HCT116 (cell line): ENCODE measurements at regions not wholly inside any gene's neighbourhood (a gene's known extent, or its start where the extent isn't known, plus 50 kb on each side); places are given as distances from the start of the nearest gene placed in this dataset.

Source experiments
- ATAC-seq: fragments of 200-7000 bp; cut with Tn5 transposase; 2 replicates; pipeline ENCODE4 v1.9.1; 2020; ENCODE audit warnings: mild to moderate bottlenecking, moderate library complexity
- BruUV-seq: library from RNA; stranded (reverse); fragments of 400-500 nt; replicated peaks from 2 replicates; lab custom pipeline; 2021; lab: Mats Ljungman, UMichigan
- CTCF ChIA-PET: fragments of 300-600 bp; sonication (Branson Sonifier 250); formaldehyde crosslinking; loops from one replicate; lab custom pipeline; 2021; ENCODE audit warnings: antibody characterized with exemption; lab: Charles Lee
- POLR2A ChIA-PET: fragments of 300-600, 350-600 bp; sonication (Branson Sonifier 250); formaldehyde crosslinking; loops from one replicate; lab custom pipeline; 2021; ENCODE audit warnings: antibody characterized with exemption; lab: Charles Lee
- RAD21 ChIA-PET, 2 experiments: fragments of 300-600 bp; sonication (Branson Sonifier 250); formaldehyde crosslinking; loops; one replicate each; lab custom pipeline; 2023; ENCODE audit warnings: low total read pairs in 2 of 2; ENCODE audit not compliant: uncharacterized antibody in 2 of 2, unreplicated experiment in 2 of 2, low non-redundant PET in 1 of 2; lab: Charles Lee
- DNase-seq: peaks from one replicate; pipeline ENCODE4 v3.0.0-alpha.2; 2010; ENCODE audit warnings: low read depth, low spot score
- H2AFZ ChIP-seq: fragments of 200-600 bp; shearing (Covaris generic), sonication (generic); 2 replicates; pipeline ENCODE4 v1.6.1; 2017; ENCODE audit warnings: low read depth, mixed run types, mixed read lengths, antibody characterized with exemption, low read length; ENCODE audit not compliant: poor library complexity, severe bottlenecking
- H3K27ac ChIP-seq: 2 replicates; pipeline ENCODE4 v1.5.1; 2012; ENCODE audit warnings: low read depth, low read length
- H3K27me3 ChIP-seq: fragments of 200-600 bp; sonication (generic); 2 replicates; pipeline ENCODE4 v1.6.1; 2016; ENCODE audit warnings: mixed run types, low read length, mixed read lengths; ENCODE audit not compliant: insufficient read depth
- H3K36me3 ChIP-seq, 2 experiments: fragments of 200-500 bp in 1 of 2; fragments of 200-600 bp in 1 of 2; sonication (Bioruptor generic) in 1 of 2; sonication (generic) in 1 of 2; 2 replicates each; pipeline versions ENCODE4 v1.5.1 to v1.6.1; 2014 to 2016; ENCODE audit warnings: low read length in 2 of 2, inconsistent platforms in 1 of 2, mixed read lengths in 1 of 2, mixed run types in 1 of 2; ENCODE audit not compliant: insufficient read depth in 2 of 2, control insufficient read depth in 1 of 2
- H3K4me1 ChIP-seq, 2 experiments: fragments of 200-600 bp in 1 of 2; sonication (generic) in 1 of 2; 2 replicates each; pipeline versions ENCODE4 v1.5.1 to v1.6.1; 2012 to 2017; ENCODE audit warnings: low read length in 2 of 2, inconsistent platforms in 1 of 2, mild to moderate bottlenecking in 1 of 2, mixed read lengths in 1 of 2, mixed run types in 1 of 2, moderate library complexity in 1 of 2; ENCODE audit not compliant: insufficient read depth in 2 of 2, control insufficient read depth in 1 of 2
- H3K4me2 ChIP-seq: fragments of 200-600 bp; sonication (generic); 2 replicates; pipeline ENCODE4 v1.6.1; 2017; ENCODE audit warnings: mixed run types, low read length, mixed read lengths
- H3K4me3 ChIP-seq, 2 experiments: fragments of 200-600 bp in 1 of 2; sonication (generic) in 1 of 2; replicated peaks in 1 of 2; 2 replicates each; pipeline ENCODE4 v1.5.1; 2011 to 2016; ENCODE audit warnings: low read length in 2 of 2, control low read depth in 1 of 2, low read depth in 1 of 2, mild to moderate bottlenecking in 1 of 2, mixed read lengths in 1 of 2, mixed run types in 1 of 2
- H3K79me2 ChIP-seq: fragments of 200-600 bp; sonication (generic); 2 replicates; pipeline ENCODE4 v1.6.1; 2017; ENCODE audit warnings: mild to moderate bottlenecking, mixed run types, low read length, moderate library complexity, mixed read lengths; ENCODE audit not compliant: insufficient read depth
- H3K9ac ChIP-seq: fragments of 200-600 bp; sonication (generic); 2 replicates; pipeline ENCODE4 v1.6.1; 2016; ENCODE audit warnings: low read length, mixed read lengths
- H3K9me2 ChIP-seq: fragments of 200-600 bp; sonication (generic), shearing (Covaris generic); 2 replicates; pipeline ENCODE4 v1.6.1; 2017; ENCODE audit warnings: mixed run types, mild to moderate bottlenecking, moderate library complexity; ENCODE audit not compliant: insufficient read depth
- H3K9me3 ChIP-seq, 2 experiments: fragments of 200-500 bp in 1 of 2; fragments of 200-600 bp in 1 of 2; sonication (Bioruptor generic) in 1 of 2; sonication (generic) in 1 of 2; 2 replicates each; pipeline ENCODE4 v1.6.1; 2014 to 2017; ENCODE audit warnings: low read length in 2 of 2, mixed read lengths in 2 of 2, inconsistent platforms in 1 of 2, low read depth in 1 of 2, mild to moderate bottlenecking in 1 of 2, mixed run types in 1 of 2, moderate library complexity in 1 of 2; ENCODE audit not compliant: control insufficient read depth in 1 of 2, insufficient read depth in 1 of 2
- H4K20me1 ChIP-seq: fragments of 200-600 bp; sonication (generic), shearing (Covaris generic); 2 replicates; pipeline ENCODE4 v1.6.1; 2017; ENCODE audit warnings: mixed run types, mild to moderate bottlenecking, moderate library complexity; ENCODE audit not compliant: insufficient read depth
- ATF3 ChIP-seq: IDR thresholded peaks from 2 replicates; pipeline ENCODE4 v1.6.1; 2012
- CBX3 ChIP-seq: IDR thresholded peaks from 2 replicates; pipeline ENCODE4 v1.6.1; 2012; ENCODE audit warnings: low read depth
- CEBPB ChIP-seq: IDR thresholded peaks from 2 replicates; pipeline ENCODE4 v1.6.1; 2012; ENCODE audit warnings: low read depth
- EGR1 ChIP-seq: IDR thresholded peaks from 2 replicates; pipeline ENCODE4 v1.6.1; 2012; ENCODE audit warnings: low read depth
- EZH2 ChIP-seq: fragments of 200-600 bp; sonication (generic); IDR thresholded peaks from 2 replicates; pipeline ENCODE4 v1.6.1; 2017; ENCODE audit warnings: antibody characterized with exemption, mixed run types
- EZH2phosphoT487 ChIP-seq: fragments of 200-600 bp; IDR thresholded peaks from 2 replicates; pipeline ENCODE4 v1.6.1; 2018; ENCODE audit warnings: antibody characterized with exemption, borderline replicate concordance
- JUND ChIP-seq: IDR thresholded peaks from 2 replicates; pipeline ENCODE4 v1.6.1; 2012
- MAX ChIP-seq: IDR thresholded peaks from 2 replicates; pipeline ENCODE4 v1.6.1; 2012
- POLR2A ChIP-seq: IDR thresholded peaks from 2 replicates; pipeline ENCODE4 v1.7.0; 2011; ENCODE audit warnings: borderline replicate concordance; ENCODE audit not compliant: insufficient read depth, insufficient read length; ENCODE audit errors: extremely low read depth
- POLR2AphosphoS5 ChIP-seq: IDR thresholded peaks from 2 replicates; pipeline ENCODE4 v1.6.1; 2011; ENCODE audit warnings: mild to moderate bottlenecking, low read depth, low read length, moderate library complexity
- RAD21 ChIP-seq: IDR thresholded peaks from 2 replicates; pipeline ENCODE4 v1.6.1; 2012; ENCODE audit warnings: low read depth, mild to moderate bottlenecking
- REST ChIP-seq: IDR thresholded peaks from 2 replicates; pipeline ENCODE4 v1.6.1; 2012; ENCODE audit warnings: low read depth
- SP1 ChIP-seq: IDR thresholded peaks from 2 replicates; pipeline ENCODE4 v1.6.1; 2012; ENCODE audit warnings: low read depth
- TCF7L2 ChIP-seq: IDR thresholded peaks from 2 replicates; pipeline ENCODE4 v1.7.0; 2011; ENCODE audit warnings: borderline replicate concordance, inconsistent platforms; ENCODE audit not compliant: insufficient read depth, insufficient read length; ENCODE audit errors: extremely low read depth
- YY1 ChIP-seq: IDR thresholded peaks from 2 replicates; pipeline ENCODE4 v1.6.1; 2011; ENCODE audit warnings: low read length, low read depth, moderate library complexity, mild to moderate bottlenecking; ENCODE audit not compliant: insufficient replicate concordance; ENCODE audit errors: extremely low read depth
- ZBTB33 ChIP-seq: IDR thresholded peaks from 2 replicates; pipeline ENCODE4 v1.6.1; 2011; ENCODE audit warnings: mild to moderate bottlenecking, low read length, moderate library complexity; ENCODE audit not compliant: insufficient replicate concordance; ENCODE audit errors: extremely low read depth
- intact Hi-C: fragments of 100-400 bp; cut with micrococcal nuclease; formaldehyde crosslinking; loops from 2 replicates; pipeline ENCODE4 v1.10.0; 2022

- intact Hi-C loops = no loop called here
- H3K9me3 ChIP-seq = no peaks in the 10 kb centered on the region
- no peak overlapping the region for H3K4me2 ChIP-seq
- no peaks in the 10 kb centered on the region for H4K20me1 ChIP-seq
- POLR2A ChIA-PET = no interaction called here
- CTCF ChIA-PET = no interaction called here
- H3K27ac ChIP-seq = no peak overlapping the region
- H3K9ac ChIP-seq = no peak overlapping the region
- BruUV-seq = no TSS peak
- no peaks in the 10 kb centered on the region for H3K9me2 ChIP-seq
- no peaks in the 10 kb centered on the region for H3K4me1 ChIP-seq
- DNase-seq = no peak
- no peak overlapping the region for H2AFZ ChIP-seq
- H3K79me2 ChIP-seq = no peaks in the 10 kb centered on the region
- no peak for TF ChIP-seq SP1
- TF ChIP-seq CEBPB = no peak
- no peak for TF ChIP-seq CBX3
- TF ChIP-seq EZH2phosphoT487 = no peak
- TF ChIP-seq JUND = no peak
- TF ChIP-seq EZH2 = no peak
- TF ChIP-seq TCF7L2 = no peak
- TF ChIP-seq REST = no peak
- no peaks in the 10 kb centered on the region for H3K27me3 ChIP-seq
- no peak for ATAC-seq
- no peaks in the 10 kb centered on the region for H3K36me3 ChIP-seq
- no peak overlapping the region for H3K4me3 ChIP-seq
- RAD21 ChIA-PET = no interaction called here
Observed at GRCh38 chr9:2341126-2341525, 280.5 kb upstream of the VLDLR start.

- no peak for ATAC-seq
- no peak for DNase-seq
- no peaks in the 10 kb centered on the region for H3K9me2 ChIP-seq
- H3K4me2 ChIP-seq = no peak overlapping the region
- H3K9ac ChIP-seq = no peak overlapping the region
- H4K20me1 ChIP-seq = no peaks in the 10 kb centered on the region
- H3K4me1 ChIP-seq = no peaks in the 10 kb centered on the region
- BruUV-seq = no TSS peak
- no peaks in the 10 kb centered on the region for H3K79me2 ChIP-seq
- CTCF ChIA-PET = no interaction called here
- no peak overlapping the region for H3K4me3 ChIP-seq
- no peak overlapping the region for H3K27ac ChIP-seq
- intact Hi-C loops = no loop called here
- no peaks in the 10 kb centered on the region for H3K9me3 ChIP-seq
- no peaks in the 10 kb centered on the region for H3K36me3 ChIP-seq
- H2AFZ ChIP-seq = no peak overlapping the region
- POLR2A ChIA-PET = no interaction called here
- RAD21 ChIA-PET = no interaction called here
- no peaks in the 10 kb centered on the region for H3K27me3 ChIP-seq
- TF ChIP-seq POLR2AphosphoS5 (no peak), EZH2 (no peak), JUND (no peak), SP1 (no peak), POLR2A (no peak), MAX (no peak), ZBTB33 (no peak), EGR1 (no peak), RAD21 (no peak), YY1 (no peak), TCF7L2 (no peak), ATF3 (no peak)
Observed at GRCh38 chr9:2341956-2342355, 279.6 kb upstream of the VLDLR start.
